ENCODE measurements at regions not wholly inside any gene's neighbourhood (a gene's known extent, or its start where the extent isn't known, plus 50 kb on each side); places are given as distances from the start of the nearest gene placed in this dataset.

- no peaks in the 10 kb centered on the region for H4K20me1 ChIP-seq (ENCODE audit: insufficient read depth, low read length)
- no peaks in the 10 kb centered on the region for H3K27me3 ChIP-seq (ENCODE audit: insufficient read depth, low read length)
- H3K79me2 ChIP-seq (ENCODE audit: insufficient read depth, low read length): no peaks in the 10 kb centered on the region
- H3K9me3 ChIP-seq (ENCODE audit: low read depth, low read length): no peaks in the 10 kb centered on the region
- DNase-seq (ENCODE audit: insufficient read length, low spot score, missing footprints): no peak
- H2AFZ ChIP-seq (ENCODE audit: low read length): no peak overlapping the region
- TF ChIP-seq, protein P1, sequence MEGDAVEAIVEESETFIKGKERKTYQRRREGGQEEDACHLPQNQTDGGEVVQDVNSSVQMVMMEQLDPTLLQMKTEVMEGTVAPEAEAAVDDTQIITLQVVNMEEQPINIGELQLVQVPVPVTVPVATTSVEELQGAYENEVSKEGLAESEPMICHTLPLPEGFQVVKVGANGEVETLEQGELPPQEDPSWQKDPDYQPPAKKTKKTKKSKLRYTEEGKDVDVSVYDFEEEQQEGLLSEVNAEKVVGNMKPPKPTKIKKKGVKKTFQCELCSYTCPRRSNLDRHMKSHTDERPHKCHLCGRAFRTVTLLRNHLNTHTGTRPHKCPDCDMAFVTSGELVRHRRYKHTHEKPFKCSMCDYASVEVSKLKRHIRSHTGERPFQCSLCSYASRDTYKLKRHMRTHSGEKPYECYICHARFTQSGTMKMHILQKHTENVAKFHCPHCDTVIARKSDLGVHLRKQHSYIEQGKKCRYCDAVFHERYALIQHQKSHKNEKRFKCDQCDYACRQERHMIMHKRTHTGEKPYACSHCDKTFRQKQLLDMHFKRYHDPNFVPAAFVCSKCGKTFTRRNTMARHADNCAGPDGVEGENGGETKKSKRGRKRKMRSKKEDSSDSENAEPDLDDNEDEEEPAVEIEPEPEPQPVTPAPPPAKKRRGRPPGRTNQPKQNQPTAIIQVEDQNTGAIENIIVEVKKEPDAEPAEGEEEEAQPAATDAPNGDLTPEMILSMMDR (IDR thresholded peaks at IDR 0.05; ENCODE audit: extremely low read depth, low read depth, low read length): no peak
- H3K36me3 ChIP-seq (ENCODE audit: insufficient read depth, low read length): no peaks in the 10 kb centered on the region
- no peak overlapping the region for H3K4me2 ChIP-seq (ENCODE audit: insufficient read depth, low read length)
- H3K27ac ChIP-seq (ENCODE audit: low read depth, low read length): no peak overlapping the region
- H3K4me1 ChIP-seq (ENCODE audit: insufficient read depth, low read length): no peaks in the 10 kb centered on the region
- H3K4me3 ChIP-seq (ENCODE audit: insufficient read depth, low read length): no peak overlapping the region
Observed at GRCh38 chr10:18743926-18744325, 84.7 kb downstream of the ARL5B start.

DNA sequence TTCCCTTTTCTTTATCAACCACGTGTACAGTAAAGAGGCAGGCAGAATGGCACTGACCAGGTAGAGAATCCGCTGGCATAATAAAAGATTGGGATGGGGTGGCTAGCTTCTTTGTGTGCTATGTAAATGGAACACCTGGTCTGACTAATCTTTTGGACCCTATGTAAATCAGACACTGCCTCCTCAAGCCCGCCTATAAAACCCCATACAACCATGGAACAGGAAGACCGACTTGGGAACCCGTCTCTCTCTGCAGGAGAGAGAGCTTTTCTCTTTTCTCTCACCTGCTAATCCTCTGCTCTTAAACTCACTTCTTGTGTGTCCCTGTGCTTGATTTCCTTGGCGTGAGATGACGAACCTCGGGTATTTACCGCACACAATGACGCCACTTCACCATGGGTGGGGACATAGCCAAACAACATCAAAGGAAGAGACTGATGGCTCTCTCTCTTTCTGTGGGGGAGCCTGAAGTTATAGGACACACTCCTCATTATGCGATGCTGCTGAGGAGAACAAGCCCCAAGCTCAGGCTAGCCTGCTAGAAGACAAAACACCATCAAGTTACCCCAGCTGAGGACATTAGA is 94.2 kb downstream of the ARL5B start:
- H3K27ac ChIP-seq (ENCODE audit: low read depth, low read length): no peak overlapping the region
- DNase-seq (ENCODE audit: insufficient read length, low spot score, missing footprints): no peak
- H3K4me3 ChIP-seq (ENCODE audit: insufficient read depth, low read length): no peak overlapping the region
- H3K4me1 ChIP-seq (ENCODE audit: insufficient read depth, low read length): no peaks in the 10 kb centered on the region
- no peaks in the 10 kb centered on the region for H3K79me2 ChIP-seq (ENCODE audit: insufficient read depth, low read length)
- no peaks in the 10 kb centered on the region for H4K20me1 ChIP-seq (ENCODE audit: insufficient read depth, low read length)
- H3K36me3 ChIP-seq (ENCODE audit: insufficient read depth, low read length): no peaks in the 10 kb centered on the region
- H2AFZ ChIP-seq (ENCODE audit: low read length): no peak overlapping the region
- no peaks in the 10 kb centered on the region for H3K27me3 ChIP-seq (ENCODE audit: insufficient read depth, low read length)
- TF ChIP-seq, protein P1 (IDR thresholded peaks at IDR 0.05; ENCODE audit: extremely low read depth, low read depth, low read length): no peak
- no peaks in the 10 kb centered on the region for H3K9me3 ChIP-seq (ENCODE audit: low read depth, low read length)
- no peak overlapping the region for H3K4me2 ChIP-seq (ENCODE audit: insufficient read depth, low read length)

DNA sequence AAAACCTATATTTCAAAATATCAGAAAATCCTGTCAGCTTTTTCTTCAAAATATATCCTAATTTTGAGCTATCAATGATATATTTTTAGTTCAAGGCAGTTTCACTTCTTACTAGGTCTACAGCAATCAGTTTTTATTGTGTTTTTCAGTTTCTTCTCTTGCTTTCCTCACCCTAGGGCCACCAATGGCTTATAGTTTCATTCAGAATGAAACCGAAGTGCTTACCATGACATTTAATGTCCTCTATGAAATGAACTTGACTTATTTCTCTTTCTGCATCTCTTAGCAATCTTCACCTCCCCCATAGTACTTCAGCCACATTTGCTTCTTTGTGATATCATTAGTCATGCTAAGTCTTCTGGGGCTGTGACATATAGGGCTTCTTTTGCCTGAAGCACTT is 100.3 kb downstream of the ARL5B start:
- H3K9me3 ChIP-seq (ENCODE audit: low read depth, low read length): no peaks in the 10 kb centered on the region
- no peaks in the 10 kb centered on the region for H3K79me2 ChIP-seq (ENCODE audit: insufficient read depth, low read length)
- no peak overlapping the region for H2AFZ ChIP-seq (ENCODE audit: low read length)
- no peak overlapping the region for H3K4me2 ChIP-seq (ENCODE audit: insufficient read depth, low read length)
- no peak overlapping the region for H3K4me3 ChIP-seq (ENCODE audit: insufficient read depth, low read length)
- no peaks in the 10 kb centered on the region for H3K27me3 ChIP-seq (ENCODE audit: insufficient read depth, low read length)
- TF ChIP-seq, protein P1 (IDR thresholded peaks at IDR 0.05; ENCODE audit: extremely low read depth, low read depth, low read length): no peak
- no peak for DNase-seq (ENCODE audit: insufficient read length, low spot score, missing footprints)
- H3K36me3 ChIP-seq (ENCODE audit: insufficient read depth, low read length): no peaks in the 10 kb centered on the region
- H3K4me1 ChIP-seq (ENCODE audit: insufficient read depth, low read length): no peaks in the 10 kb centered on the region
- H3K27ac ChIP-seq (ENCODE audit: low read depth, low read length): no peak overlapping the region
- no peaks in the 10 kb centered on the region for H4K20me1 ChIP-seq (ENCODE audit: insufficient read depth, low read length)

- H3K79me2 ChIP-seq (ENCODE audit: insufficient read depth, low read length): no peaks in the 10 kb centered on the region
- H3K9me3 ChIP-seq (ENCODE audit: low read depth, low read length): no peaks in the 10 kb centered on the region
- no peak overlapping the region for H3K27ac ChIP-seq (ENCODE audit: low read depth, low read length)
- H3K4me1 ChIP-seq (ENCODE audit: insufficient read depth, low read length): no peaks in the 10 kb centered on the region
- H4K20me1 ChIP-seq (ENCODE audit: insufficient read depth, low read length): no peaks in the 10 kb centered on the region
- H3K27me3 ChIP-seq (ENCODE audit: insufficient read depth, low read length): no peaks in the 10 kb centered on the region
- no peak for DNase-seq (ENCODE audit: insufficient read length, low spot score, missing footprints)
- no peak overlapping the region for H2AFZ ChIP-seq (ENCODE audit: low read length)
- H3K36me3 ChIP-seq (ENCODE audit: insufficient read depth, low read length): no peaks in the 10 kb centered on the region
- H3K4me3 ChIP-seq (ENCODE audit: insufficient read depth, low read length): no peak overlapping the region
- TF ChIP-seq, protein P1 (IDR thresholded peaks at IDR 0.05; ENCODE audit: extremely low read depth, low read depth, low read length): no peak
- no peak overlapping the region for H3K4me2 ChIP-seq (ENCODE audit: insufficient read depth, low read length)
Observed at GRCh38 chr10:18760836-18761235, 101.6 kb downstream of the ARL5B start.

Measured in osteoblast (primary cell).